GM13977 (cell line): ENCODE measurements at regions not wholly inside any gene's neighbourhood (a gene's known extent, or its start where the extent isn't known, plus 50 kb on each side); places are given as distances from the start of the nearest gene placed in this dataset.

Source experiments
- DNase-seq: peaks from one replicate; pipeline ENCODE4 v3.0.0; 2012; ENCODE audit warnings: low spot score
- in situ Hi-C: fragments of 300-500 bp; cut with MboI; formaldehyde crosslinking; loops from one replicate; pipeline ENCODE4 v1.12.0; 2022; ENCODE audit warnings: low sequenced_read_pairs, low pct_unique_long_range_greater_than_20kb, mixed read lengths, inconsistent platforms; ENCODE audit not compliant: unreplicated experiment
- TF ChIP-seq, protein P1 (sequence below): IDR thresholded peaks from 2 replicates; pipeline ENCODE4 v1.5.1; 2012; ENCODE audit warnings: mild to moderate bottlenecking, control low read depth; ENCODE audit not compliant: insufficient read depth; ENCODE audit errors: extremely low read depth, missing control alignments

DNA sequence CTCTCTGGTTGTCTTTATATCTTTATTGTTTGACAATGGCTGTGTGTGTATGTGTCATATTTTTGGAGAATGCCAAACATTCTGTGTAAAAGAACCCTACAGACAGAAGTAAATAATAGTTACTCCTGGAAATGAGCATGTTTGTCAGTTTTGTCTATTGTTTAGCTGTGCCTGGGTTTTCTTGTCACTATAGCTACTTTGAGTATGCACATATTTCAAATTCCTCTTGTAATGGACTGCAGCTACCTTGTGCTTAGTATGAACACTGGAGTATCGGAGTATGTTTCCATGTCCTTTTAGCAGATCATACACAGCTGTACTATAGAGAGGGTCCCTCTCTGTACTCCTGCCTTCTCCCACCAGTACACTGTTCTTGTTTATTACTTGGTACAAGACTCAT, 58.0 kb upstream of the DOCK10 start:
- TF ChIP-seq, protein P1, sequence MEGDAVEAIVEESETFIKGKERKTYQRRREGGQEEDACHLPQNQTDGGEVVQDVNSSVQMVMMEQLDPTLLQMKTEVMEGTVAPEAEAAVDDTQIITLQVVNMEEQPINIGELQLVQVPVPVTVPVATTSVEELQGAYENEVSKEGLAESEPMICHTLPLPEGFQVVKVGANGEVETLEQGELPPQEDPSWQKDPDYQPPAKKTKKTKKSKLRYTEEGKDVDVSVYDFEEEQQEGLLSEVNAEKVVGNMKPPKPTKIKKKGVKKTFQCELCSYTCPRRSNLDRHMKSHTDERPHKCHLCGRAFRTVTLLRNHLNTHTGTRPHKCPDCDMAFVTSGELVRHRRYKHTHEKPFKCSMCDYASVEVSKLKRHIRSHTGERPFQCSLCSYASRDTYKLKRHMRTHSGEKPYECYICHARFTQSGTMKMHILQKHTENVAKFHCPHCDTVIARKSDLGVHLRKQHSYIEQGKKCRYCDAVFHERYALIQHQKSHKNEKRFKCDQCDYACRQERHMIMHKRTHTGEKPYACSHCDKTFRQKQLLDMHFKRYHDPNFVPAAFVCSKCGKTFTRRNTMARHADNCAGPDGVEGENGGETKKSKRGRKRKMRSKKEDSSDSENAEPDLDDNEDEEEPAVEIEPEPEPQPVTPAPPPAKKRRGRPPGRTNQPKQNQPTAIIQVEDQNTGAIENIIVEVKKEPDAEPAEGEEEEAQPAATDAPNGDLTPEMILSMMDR: no peak
- in situ Hi-C loops: loop anchor here (25.0 kb wide), 1 partner anchor 562 kb away; no protein-coding TSS in a partner anchor
- DNase-seq: no peak

GRCh38 chr2:225097035-225097434, 54.8 kb upstream of the DOCK10 start:
- DNase-seq: no peak
- TF ChIP-seq, protein P1: no peak
- in situ Hi-C loops: no loop called here
